GM12878 (cell line): ENCODE measurements at regions not wholly inside any gene's neighbourhood (a gene's known extent, or its start where the extent isn't known, plus 50 kb on each side); places are given as distances from the start of the nearest gene placed in this dataset.

Source experiments
- ATAC-seq: fragments of 200-7000 bp; cut with Tn5 transposase; 3 replicates; pipeline ENCODE4 v1.9.1; 2020; ENCODE audit warnings: mild to moderate bottlenecking, moderate library complexity
- BruUV-seq: library from RNA; stranded (reverse); fragments of 400-500 nt; replicated peaks from 2 replicates; lab custom pipeline; 2021; lab: Mats Ljungman, UMichigan
- CTCF ChIA-PET: fragments of 300-600 bp; sonication (Branson Sonifier 250); formaldehyde crosslinking; extraction: SDS; loops from one replicate; lab custom pipeline; 2021; ENCODE audit warnings: inconsistent platforms; lab: Yijun Ruan, JAX
- POLR2A ChIA-PET: fragments of 350-600 bp; formaldehyde crosslinking; extraction: SDS; loops from one replicate; lab custom pipeline; 2021; ENCODE audit warnings: inconsistent platforms; lab: Charles Lee
- RAD21 ChIA-PET: fragments of 300-600 bp; sonication (Branson Sonifier 250); formaldehyde crosslinking; loops from one replicate; lab custom pipeline; 2023; ENCODE audit warnings: antibody characterized with exemption; ENCODE audit not compliant: unreplicated experiment; lab: Charles Lee
- SMC1A ChIA-PET: fragments of 300-600 bp; sonication (Branson Sonifier 250); formaldehyde crosslinking; loops from one replicate; lab custom pipeline; 2023; ENCODE audit not compliant: unreplicated experiment, uncharacterized antibody; lab: Charles Lee
- DNase-seq: peaks from one replicate; pipeline ENCODE4 v3.0.0-alpha.2; 2011; ENCODE audit warnings: low read depth, low spot score
- FAIRE-seq: peaks from 3 replicates; lab custom pipeline; 2011; peaks lifted over from hg19 to GRCh38; lab: Jason Lieb, UNC
- H2AFZ ChIP-seq: 2 replicates; pipeline ENCODE4 v1.6.0; 2011; ENCODE audit warnings: low read depth, low read length, control low read depth; ENCODE audit not compliant: control insufficient read depth
- H3K27ac ChIP-seq: 2 replicates; pipeline ENCODE4 v1.5.1; 2011; ENCODE audit warnings: control low read depth; ENCODE audit not compliant: control insufficient read depth, insufficient read depth
- H3K27me3 ChIP-seq, 2 experiments: replicated peaks in 1 of 2; 2 replicates each; pipeline versions ENCODE4 v1.6.0 to v1.6.1; 2011; ENCODE audit warnings: low read length in 1 of 2; ENCODE audit not compliant: control insufficient read depth in 2 of 2, insufficient read depth in 2 of 2
- H3K36me3 ChIP-seq, 2 experiments: 2 replicates each; pipeline ENCODE4 v1.5.1; 2011; ENCODE audit warnings: low read length in 1 of 2; ENCODE audit not compliant: control insufficient read depth in 2 of 2, insufficient read depth in 2 of 2
- H3K4me1 ChIP-seq: 2 replicates; pipeline ENCODE4 v1.6.1; 2011; ENCODE audit warnings: mild to moderate bottlenecking, low read length, moderate library complexity, mixed read lengths; ENCODE audit not compliant: control insufficient read depth, insufficient read depth
- H3K4me2 ChIP-seq: 2 replicates; pipeline ENCODE4 v1.6.0; 2011; ENCODE audit warnings: control low read depth; ENCODE audit not compliant: control insufficient read depth, insufficient read depth
- H3K4me3 ChIP-seq: fragments of 200-600 bp; sonication (generic); 2 replicates; pipeline ENCODE4 v1.5.1; 2016
- H3K79me2 ChIP-seq: 2 replicates; pipeline ENCODE4 v1.6.0; 2011; ENCODE audit warnings: low read length; ENCODE audit not compliant: control insufficient read depth, insufficient read depth
- H3K9ac ChIP-seq: 2 replicates; pipeline ENCODE4 v1.8.0; 2011; ENCODE audit warnings: low read length, control low read depth, mixed read lengths; ENCODE audit not compliant: control insufficient read depth, insufficient read depth
- H3K9me3 ChIP-seq: replicated peaks from 3 replicates; pipeline ENCODE4 v1.5.1; 2011; ENCODE audit warnings: mild to moderate bottlenecking, low read length; ENCODE audit not compliant: control insufficient read depth, insufficient read depth
- H4K20me1 ChIP-seq: 2 replicates; pipeline ENCODE4 v1.6.0; 2011; ENCODE audit not compliant: control insufficient read depth, insufficient read depth
- BCL3 ChIP-seq: IDR thresholded peaks from 2 replicates; pipeline ENCODE4 v1.6.1; 2011; ENCODE audit warnings: borderline replicate concordance, low read depth, mild to moderate bottlenecking, moderate library complexity, low read length; ENCODE audit not compliant: insufficient read depth, poor library complexity, severe bottlenecking
- BRCA1 ChIP-seq: IDR thresholded peaks from 2 replicates; pipeline ENCODE4 v1.6.1; 2011; ENCODE audit warnings: low read depth, low read length, improper control_type of control experiment
- CEBPB ChIP-seq, 2 experiments: fragments of 150-350 bp in 1 of 2; IDR thresholded peaks; 2 replicates each; pipeline ENCODE4 v1.6.1; 2012 to 2014; ENCODE audit warnings: low read depth in 2 of 2, low read length in 2 of 2, borderline replicate concordance in 1 of 2, inconsistent platforms in 1 of 2
- CREM ChIP-seq: IDR thresholded peaks from 2 replicates; pipeline ENCODE4 v1.6.1; 2014; ENCODE audit warnings: antibody characterized with exemption, low read depth
- E2F8 ChIP-seq: fragments of 450-650 bp; IDR thresholded peaks from 2 replicates; pipeline ENCODE4 v1.6.1; 2018; ENCODE audit warnings: mild to moderate bottlenecking, low read depth, moderate library complexity; ENCODE audit not compliant: partially characterized antibody
- FOS ChIP-seq: IDR thresholded peaks from 3 replicates; pipeline ENCODE4 v1.6.1; 2011; ENCODE audit warnings: borderline replicate concordance; ENCODE audit not compliant: insufficient read length; ENCODE audit errors: extremely low read depth
- FOXK2 ChIP-seq: fragments of 450-650 bp; IDR thresholded peaks from 2 replicates; pipeline ENCODE4 v1.6.1; 2017; ENCODE audit warnings: mild to moderate bottlenecking, moderate library complexity
- KLF5 ChIP-seq: fragments of 450-650 bp; IDR thresholded peaks from 2 replicates; pipeline ENCODE4 v1.6.1; 2014; ENCODE audit warnings: mild to moderate bottlenecking; ENCODE audit not compliant: partially characterized antibody
- RUNX3 ChIP-seq: IDR thresholded peaks from 2 replicates; pipeline ENCODE4 v1.6.1; 2012; ENCODE audit warnings: low read length, inconsistent platforms
- SP1 ChIP-seq: IDR thresholded peaks from one replicate; pipeline ENCODE4 v1.6.1; 2011; ENCODE audit warnings: low read depth, low read length
- SREBF1 ChIP-seq: IDR thresholded peaks from 2 replicates; pipeline ENCODE4 v1.6.1; 2012; ENCODE audit warnings: mild to moderate bottlenecking, low read length
- WGBS: methylation state at CpG from one replicate; pipeline ENCODE4 v1.1.6; 2016; ENCODE audit warnings: low lambda C conversion rate; ENCODE audit not compliant: insufficient replicate concordance, insufficient coverage; ENCODE audit errors: missing lambda C conversion rate; 5-methylcytosine and 5-hydroxymethylcytosine counted together
- in situ Hi-C: fragments of 300-500 bp; cut with MboI; formaldehyde crosslinking; loops from 9 replicates; pipeline ENCODE4 v1.14.3; 2018; ENCODE audit warnings: mixed read lengths
- intact Hi-C: fragments of 100-400 bp; cut with micrococcal nuclease; formaldehyde crosslinking; loops from one replicate; pipeline ENCODE4 v1.14.2; 2022; ENCODE audit not compliant: unreplicated experiment
- TF ChIP-seq, protein P1 (sequence below): fragments of 450-650 bp; IDR thresholded peaks from 2 replicates; pipeline ENCODE4 v1.6.1; 2018; ENCODE audit warnings: borderline replicate concordance, mild to moderate bottlenecking; ENCODE audit not compliant: partially characterized antibody
- TF ChIP-seq, protein P2 (sequence below): IDR thresholded peaks from 2 replicates; pipeline ENCODE4 v1.6.1; 2012; ENCODE audit warnings: improper control_type of control experiment, low read depth, low read length; ENCODE audit not compliant: insufficient replicate concordance

DNA sequence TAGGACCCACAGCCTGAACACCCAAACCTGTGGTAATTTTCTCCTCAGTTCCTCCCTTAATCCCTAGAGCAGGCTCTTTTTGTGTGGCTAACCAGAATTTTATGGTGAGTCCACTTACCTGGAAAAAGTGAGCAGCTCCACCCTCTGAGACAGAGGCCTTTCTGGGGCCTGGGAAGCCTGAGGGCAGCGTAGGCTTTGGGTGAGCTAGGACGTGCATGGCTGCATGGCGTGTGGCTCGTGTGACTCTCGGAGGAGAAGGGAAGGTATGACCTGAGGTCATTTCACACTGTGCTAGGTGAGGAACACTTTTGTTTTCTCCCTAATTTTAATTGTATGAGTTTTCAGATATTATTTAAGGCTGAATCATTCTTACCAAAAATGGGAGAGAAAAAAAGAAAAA is 73.5 kb upstream of the DYNAP start:
- ChIA-PET POLR2A (no interaction called here), RAD21 (no interaction called here), SMC1A (no interaction called here), CTCF (no interaction called here)
- Histone ChIP-seq H4K20me1 (no peaks in the 10 kb centered on the region), H3K9ac (no peak overlapping the region), H3K27ac (no peak overlapping the region), H3K4me2 (no peak overlapping the region), H3K27me3 (no peaks in the 10 kb centered on the region), H3K9me3 (no peaks in the 10 kb centered on the region), H3K36me3 (no peaks in the 10 kb centered on the region), H3K79me2 (no peaks in the 10 kb centered on the region), H2AFZ (no peak overlapping the region), H3K4me1 (no peaks in the 10 kb centered on the region), H3K4me3 (no peak overlapping the region)
- no peak for DNase-seq
- ATAC-seq, result no peak
- intact Hi-C loops, result loop anchor here (10.0 kb wide), 1 partner anchor 57 kb away; no protein-coding TSS in a partner anchor
- no peak for FAIRE-seq
- in situ Hi-C loops, result no loop called here
- WGBS, result 56% methylated on average over 5 of the region's 5 CpGs
- BruUV-seq, result no TSS peak
- TF ChIP-seq BRCA1 (no peak), E2F8 (no peak), BCL3 (no peak), SREBF1 (no peak), RUNX3 (no peak), CREM (no peak), FOS (no peak), KLF5 (no peak), SP1 (no peak), CEBPB (IDR thresholded peaks at IDR 0.05; ENCODE audit: borderline replicate concordance in 1 of 2, low read depth in 2 of 2, low read length in 2 of 2) (no peak), FOXK2 (no peak)
- TF ChIP-seq, protein P1, sequence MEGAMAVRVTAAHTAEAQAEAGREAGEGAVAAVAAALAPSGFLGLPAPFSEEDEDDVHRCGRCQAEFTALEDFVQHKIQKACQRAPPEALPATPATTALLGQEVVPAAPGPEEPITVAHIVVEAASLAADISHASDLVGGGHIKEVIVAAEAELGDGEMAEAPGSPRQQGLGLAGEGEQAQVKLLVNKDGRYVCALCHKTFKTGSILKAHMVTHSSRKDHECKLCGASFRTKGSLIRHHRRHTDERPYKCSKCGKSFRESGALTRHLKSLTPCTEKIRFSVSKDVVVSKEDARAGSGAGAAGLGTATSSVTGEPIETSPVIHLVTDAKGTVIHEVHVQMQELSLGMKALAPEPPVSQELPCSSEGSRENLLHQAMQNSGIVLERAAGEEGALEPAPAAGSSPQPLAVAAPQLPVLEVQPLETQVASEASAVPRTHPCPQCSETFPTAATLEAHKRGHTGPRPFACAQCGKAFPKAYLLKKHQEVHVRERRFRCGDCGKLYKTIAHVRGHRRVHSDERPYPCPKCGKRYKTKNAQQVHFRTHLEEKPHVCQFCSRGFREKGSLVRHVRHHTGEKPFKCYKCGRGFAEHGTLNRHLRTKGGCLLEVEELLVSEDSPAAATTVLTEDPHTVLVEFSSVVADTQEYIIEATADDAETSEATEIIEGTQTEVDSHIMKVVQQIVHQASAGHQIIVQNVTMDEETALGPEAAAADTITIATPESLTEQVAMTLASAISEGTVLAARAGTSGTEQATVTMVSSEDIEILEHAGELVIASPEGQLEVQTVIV, result no peak
- TF ChIP-seq, protein P2, sequence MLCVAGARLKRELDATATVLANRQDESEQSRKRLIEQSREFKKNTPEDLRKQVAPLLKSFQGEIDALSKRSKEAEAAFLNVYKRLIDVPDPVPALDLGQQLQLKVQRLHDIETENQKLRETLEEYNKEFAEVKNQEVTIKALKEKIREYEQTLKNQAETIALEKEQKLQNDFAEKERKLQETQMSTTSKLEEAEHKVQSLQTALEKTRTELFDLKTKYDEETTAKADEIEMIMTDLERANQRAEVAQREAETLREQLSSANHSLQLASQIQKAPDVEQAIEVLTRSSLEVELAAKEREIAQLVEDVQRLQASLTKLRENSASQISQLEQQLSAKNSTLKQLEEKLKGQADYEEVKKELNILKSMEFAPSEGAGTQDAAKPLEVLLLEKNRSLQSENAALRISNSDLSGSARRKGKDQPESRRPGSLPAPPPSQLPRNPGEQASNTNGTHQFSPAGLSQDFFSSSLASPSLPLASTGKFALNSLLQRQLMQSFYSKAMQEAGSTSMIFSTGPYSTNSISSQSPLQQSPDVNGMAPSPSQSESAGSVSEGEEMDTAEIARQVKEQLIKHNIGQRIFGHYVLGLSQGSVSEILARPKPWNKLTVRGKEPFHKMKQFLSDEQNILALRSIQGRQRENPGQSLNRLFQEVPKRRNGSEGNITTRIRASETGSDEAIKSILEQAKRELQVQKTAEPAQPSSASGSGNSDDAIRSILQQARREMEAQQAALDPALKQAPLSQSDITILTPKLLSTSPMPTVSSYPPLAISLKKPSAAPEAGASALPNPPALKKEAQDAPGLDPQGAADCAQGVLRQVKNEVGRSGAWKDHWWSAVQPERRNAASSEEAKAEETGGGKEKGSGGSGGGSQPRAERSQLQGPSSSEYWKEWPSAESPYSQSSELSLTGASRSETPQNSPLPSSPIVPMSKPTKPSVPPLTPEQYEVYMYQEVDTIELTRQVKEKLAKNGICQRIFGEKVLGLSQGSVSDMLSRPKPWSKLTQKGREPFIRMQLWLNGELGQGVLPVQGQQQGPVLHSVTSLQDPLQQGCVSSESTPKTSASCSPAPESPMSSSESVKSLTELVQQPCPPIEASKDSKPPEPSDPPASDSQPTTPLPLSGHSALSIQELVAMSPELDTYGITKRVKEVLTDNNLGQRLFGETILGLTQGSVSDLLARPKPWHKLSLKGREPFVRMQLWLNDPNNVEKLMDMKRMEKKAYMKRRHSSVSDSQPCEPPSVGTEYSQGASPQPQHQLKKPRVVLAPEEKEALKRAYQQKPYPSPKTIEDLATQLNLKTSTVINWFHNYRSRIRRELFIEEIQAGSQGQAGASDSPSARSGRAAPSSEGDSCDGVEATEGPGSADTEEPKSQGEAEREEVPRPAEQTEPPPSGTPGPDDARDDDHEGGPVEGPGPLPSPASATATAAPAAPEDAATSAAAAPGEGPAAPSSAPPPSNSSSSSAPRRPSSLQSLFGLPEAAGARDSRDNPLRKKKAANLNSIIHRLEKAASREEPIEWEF, result no peak
